ENCODE measurements at regions not wholly inside any gene's neighbourhood (a gene's known extent, or its start where the extent isn't known, plus 50 kb on each side); places are given as distances from the start of the nearest gene placed in this dataset.
"Not testable (repeated sequence)": the region's sequence is repeated elsewhere in the genome, so short reads cannot be mapped to it uniquely, and the experiment has no call there.

DNA sequence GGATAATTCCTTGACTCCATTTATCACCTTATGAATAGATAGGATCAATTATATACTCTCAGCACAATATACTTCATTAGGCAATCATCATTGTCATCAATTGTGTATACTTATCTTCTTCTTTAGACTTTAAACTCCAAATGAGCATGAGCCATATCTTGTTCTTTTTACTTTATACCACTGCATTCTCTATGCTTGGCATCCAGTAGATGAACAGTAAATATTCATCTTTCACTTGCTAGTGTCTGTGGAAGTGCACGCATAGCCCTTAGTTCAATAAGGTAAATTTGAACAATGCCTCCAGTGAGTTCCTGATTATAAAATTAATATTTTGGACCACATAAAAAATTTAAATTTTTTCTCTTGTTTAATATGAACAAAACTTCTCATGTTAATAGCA lies 172.3 kb upstream of the SPRY2 start:
- H3K27me3 Mint-ChIP-seq, result no peaks in the 10 kb centered on the region
- no peak overlapping the region for H3K27ac Mint-ChIP-seq
- no peaks in the 10 kb centered on the region for H3K4me1 Mint-ChIP-seq
- peaks cover 25% of the 10 kb centered on the region for H3K9me3 Mint-ChIP-seq
- no peak overlapping the region for H3K4me3 Mint-ChIP-seq
- ATAC-seq (replicated peaks), result no peak
- no peaks in the 10 kb centered on the region for H3K36me3 Mint-ChIP-seq (ENCODE audit: low read depth)

DNA sequence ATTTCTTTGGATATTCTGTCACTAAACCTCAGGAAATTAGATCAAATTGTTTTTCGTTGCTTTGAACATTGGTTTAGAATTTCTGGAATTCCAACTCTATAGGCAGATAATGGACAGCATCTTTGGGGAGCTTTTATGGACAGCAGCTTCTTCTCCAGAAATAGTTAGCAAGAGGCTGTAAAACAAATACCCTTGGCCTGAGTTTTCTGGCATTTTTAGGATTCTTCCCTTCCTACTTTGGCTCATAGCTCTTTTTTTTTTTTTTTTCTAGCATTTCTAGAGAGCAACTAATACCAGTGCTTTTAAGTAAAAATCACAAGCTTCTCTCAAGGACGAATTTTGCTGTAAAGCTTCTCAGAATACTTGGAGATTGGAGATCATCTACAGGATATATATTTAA lies 169.8 kb upstream of the SPRY2 start:
- no peak overlapping the region for H3K4me3 Mint-ChIP-seq
- no peak for ATAC-seq (replicated peaks)
- no peak overlapping the region for H3K27ac Mint-ChIP-seq
- H3K4me1 Mint-ChIP-seq, result no peaks in the 10 kb centered on the region
- H3K36me3 Mint-ChIP-seq (ENCODE audit: low read depth), result no peaks in the 10 kb centered on the region
- peaks cover 26% of the 10 kb centered on the region for H3K9me3 Mint-ChIP-seq
- no peaks in the 10 kb centered on the region for H3K27me3 Mint-ChIP-seq

DNA sequence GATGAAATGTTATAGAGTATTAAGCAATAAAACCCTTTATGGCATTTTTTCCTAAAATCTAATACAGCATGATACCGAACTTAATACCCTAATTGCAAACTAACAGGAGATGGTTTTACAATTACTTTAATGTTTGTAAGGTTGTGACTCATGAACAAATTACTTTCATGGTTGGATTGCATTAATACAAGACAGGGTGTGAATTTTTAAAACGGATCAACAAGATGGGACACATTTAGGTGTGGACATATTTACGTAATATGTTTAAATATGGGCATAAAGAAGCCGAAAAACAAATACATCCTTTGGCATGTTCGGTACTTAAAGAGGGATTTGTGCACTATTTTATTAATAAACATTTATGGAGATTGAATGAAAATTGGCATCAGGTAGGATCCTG lies 168.3 kb upstream of the SPRY2 start:
- no peaks in the 10 kb centered on the region for H3K4me1 Mint-ChIP-seq
- H3K9me3 Mint-ChIP-seq, result peaks cover 29% of the 10 kb centered on the region
- H3K4me3 Mint-ChIP-seq, result no peak overlapping the region
- ATAC-seq (replicated peaks), result no peak
- no peak overlapping the region for H3K27ac Mint-ChIP-seq
- no peaks in the 10 kb centered on the region for H3K36me3 Mint-ChIP-seq (ENCODE audit: low read depth)
- H3K27me3 Mint-ChIP-seq, result no peaks in the 10 kb centered on the region

DNA sequence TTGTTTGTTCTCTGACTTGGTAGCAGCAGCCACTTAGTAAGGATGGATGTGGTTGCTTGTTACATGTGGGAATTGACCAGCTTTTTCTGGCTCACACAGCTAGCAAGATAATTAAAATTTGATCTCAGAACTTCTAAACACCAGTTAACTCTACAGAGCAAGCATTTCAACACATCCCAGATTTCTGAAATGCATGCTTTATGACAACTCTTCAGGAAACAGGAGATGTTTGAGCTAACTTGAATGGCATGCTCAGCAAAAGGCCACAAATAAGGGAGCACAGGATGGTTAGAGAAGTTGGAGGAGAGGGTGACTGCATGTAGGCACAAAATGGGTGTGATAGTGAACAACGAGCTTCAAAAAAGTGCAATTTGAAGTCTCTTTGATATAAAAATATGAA lies 167.1 kb upstream of the SPRY2 start:
- H3K27me3 Mint-ChIP-seq, result no peaks in the 10 kb centered on the region
- ATAC-seq (replicated peaks), result no peak
- peaks cover 29% of the 10 kb centered on the region for H3K9me3 Mint-ChIP-seq
- no peaks in the 10 kb centered on the region for H3K36me3 Mint-ChIP-seq (ENCODE audit: low read depth)
- H3K4me1 Mint-ChIP-seq, result no peaks in the 10 kb centered on the region
- H3K27ac Mint-ChIP-seq, result no peak overlapping the region
- H3K4me3 Mint-ChIP-seq, result no peak overlapping the region

DNA sequence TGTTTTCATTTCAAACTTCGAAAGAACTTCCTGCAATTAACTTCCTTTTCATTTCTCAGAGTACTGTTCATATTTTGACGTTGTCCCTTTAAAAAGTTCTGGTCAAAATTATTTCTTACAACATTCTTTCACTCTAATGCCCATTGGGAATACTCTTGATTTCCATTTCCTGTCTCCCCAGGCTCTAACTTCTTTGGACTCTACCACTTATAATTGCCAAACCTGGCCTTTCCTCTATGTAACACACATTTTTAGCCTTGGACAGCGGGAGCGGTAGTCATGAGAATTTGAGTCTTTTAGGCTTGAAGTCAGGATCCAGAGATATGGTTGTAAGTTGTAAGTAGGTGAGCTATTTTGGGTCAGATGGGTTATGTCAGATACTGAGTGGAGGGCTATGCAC lies 163.5 kb upstream of the SPRY2 start:
- H3K9me3 Mint-ChIP-seq, result peaks cover 34% of the 10 kb centered on the region
- no peaks in the 10 kb centered on the region for H3K4me1 Mint-ChIP-seq
- no peak overlapping the region for H3K27ac Mint-ChIP-seq
- no peaks in the 10 kb centered on the region for H3K36me3 Mint-ChIP-seq (ENCODE audit: low read depth)
- H3K27me3 Mint-ChIP-seq, result no peaks in the 10 kb centered on the region
- no peak for ATAC-seq (replicated peaks)
- H3K4me3 Mint-ChIP-seq, result no peak overlapping the region

DNA sequence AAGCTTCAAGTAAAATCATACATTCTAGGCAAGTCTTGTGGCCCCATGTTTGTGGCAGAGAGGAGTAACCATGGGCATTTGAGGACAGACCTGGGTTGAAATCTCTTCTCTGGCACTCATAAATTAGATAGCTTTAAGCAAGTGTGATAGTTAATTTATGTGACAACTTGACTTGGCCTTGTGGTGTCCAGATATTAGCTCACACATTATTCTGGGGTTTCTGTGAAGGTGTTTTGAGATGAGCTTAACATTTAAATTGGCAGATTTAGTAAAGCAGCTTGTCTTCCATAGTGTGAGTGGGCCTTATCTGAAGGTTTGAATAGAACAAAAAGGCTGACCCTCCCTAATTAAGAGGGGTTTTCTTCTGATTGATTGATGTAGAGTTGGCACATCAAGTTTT lies 161.4 kb upstream of the SPRY2 start:
- Mint-ChIP-seq H3K27ac (no peak overlapping the region), H3K4me1 (no peaks in the 10 kb centered on the region), H3K36me3 (ENCODE audit: low read depth) (no peaks in the 10 kb centered on the region), H3K4me3 (no peak overlapping the region), H3K9me3 (peaks cover 26% of the 10 kb centered on the region), H3K27me3 (no peaks in the 10 kb centered on the region)
- no peak for ATAC-seq (replicated peaks)

DNA sequence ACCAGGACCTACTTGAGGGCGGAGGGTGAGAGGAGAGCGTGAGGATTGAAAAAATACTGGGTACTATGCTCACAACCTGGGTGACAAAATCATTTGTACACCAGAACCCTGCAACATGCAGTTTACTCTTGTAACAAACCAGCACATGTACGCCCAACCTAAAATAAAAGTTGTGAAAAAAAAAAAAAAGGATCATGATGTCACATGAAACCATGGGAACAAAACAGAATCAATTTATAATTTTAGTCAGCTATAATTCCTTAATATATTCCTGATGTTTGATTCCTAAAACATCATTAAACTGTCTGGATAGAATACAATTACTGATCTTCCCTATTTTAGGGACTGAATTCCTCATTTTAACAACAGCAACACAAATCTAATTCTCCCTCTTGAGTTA lies 160.6 kb upstream of the SPRY2 start:
- Mint-ChIP-seq H3K4me3 (no peak overlapping the region), H3K36me3 (ENCODE audit: low read depth) (no peaks in the 10 kb centered on the region), H3K4me1 (no peaks in the 10 kb centered on the region), H3K27me3 (no peaks in the 10 kb centered on the region), H3K27ac (no peak overlapping the region), H3K9me3 (peaks cover 23% of the 10 kb centered on the region)
- ATAC-seq (replicated peaks), result no peak

DNA sequence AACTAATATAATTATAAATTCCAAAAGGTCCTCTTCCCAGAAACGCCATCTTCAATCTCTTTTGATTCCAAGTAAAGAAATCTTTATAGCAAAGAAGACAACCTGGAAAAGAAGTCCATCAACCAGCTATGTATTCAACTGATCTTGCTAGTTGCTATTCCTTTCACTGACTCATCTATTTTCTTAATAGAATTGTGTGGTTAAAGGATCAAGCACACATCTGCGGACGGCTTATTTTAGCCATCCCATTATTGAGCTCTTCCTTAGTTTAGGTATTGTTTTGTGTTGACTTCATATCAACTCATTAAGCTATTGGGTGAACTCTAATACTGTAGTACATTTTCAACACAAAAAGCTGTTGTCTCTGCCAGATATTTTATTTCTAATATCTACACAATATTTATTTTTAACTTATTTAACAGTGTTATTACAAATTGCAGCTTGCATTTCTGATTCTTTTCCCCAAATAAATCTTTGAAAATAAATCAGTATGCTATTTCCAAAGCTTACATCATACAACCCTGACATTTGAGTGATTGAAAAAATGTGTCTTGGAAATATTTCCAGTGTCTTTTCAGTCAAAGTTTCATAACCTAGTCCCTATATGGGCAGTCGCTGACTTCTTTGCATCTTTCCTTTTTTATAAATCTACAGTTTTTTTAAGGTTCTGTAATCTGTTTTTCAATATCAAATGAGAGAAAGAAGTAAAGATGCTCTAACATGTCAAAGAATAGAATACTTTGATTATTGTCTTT lies 158.8 kb upstream of the SPRY2 start:
- no peak overlapping the region for H3K4me3 Mint-ChIP-seq
- no peaks in the 10 kb centered on the region for H3K36me3 Mint-ChIP-seq (ENCODE audit: low read depth)
- H3K4me1 Mint-ChIP-seq, result no peaks in the 10 kb centered on the region
- no peak for ATAC-seq (replicated peaks)
- H3K27ac Mint-ChIP-seq, result no peak overlapping the region
- H3K9me3 Mint-ChIP-seq, result peaks cover 13% of the 10 kb centered on the region
- H3K27me3 Mint-ChIP-seq, result no peaks in the 10 kb centered on the region

DNA sequence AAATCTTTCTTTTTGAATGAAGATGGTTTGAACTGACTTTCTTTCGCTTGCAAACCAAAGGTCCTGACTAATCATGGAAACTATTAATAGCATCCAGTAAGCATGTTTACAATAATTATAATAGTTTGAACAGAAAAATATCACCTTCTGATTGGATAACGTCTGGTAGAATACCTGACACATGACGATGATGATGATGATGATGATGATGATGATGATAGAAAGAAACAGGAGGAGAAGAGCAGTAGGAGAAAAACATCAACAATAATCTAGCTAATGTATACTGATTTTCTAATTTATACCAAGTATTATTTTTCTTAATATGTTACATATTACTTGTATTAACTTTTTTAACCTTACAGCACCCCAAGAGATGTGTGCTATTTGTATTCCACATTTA lies 157.5 kb upstream of the SPRY2 start:
- Mint-ChIP-seq H3K27ac (no peak overlapping the region), H3K27me3 (no peaks in the 10 kb centered on the region)
- no peak for ATAC-seq (replicated peaks)

DNA sequence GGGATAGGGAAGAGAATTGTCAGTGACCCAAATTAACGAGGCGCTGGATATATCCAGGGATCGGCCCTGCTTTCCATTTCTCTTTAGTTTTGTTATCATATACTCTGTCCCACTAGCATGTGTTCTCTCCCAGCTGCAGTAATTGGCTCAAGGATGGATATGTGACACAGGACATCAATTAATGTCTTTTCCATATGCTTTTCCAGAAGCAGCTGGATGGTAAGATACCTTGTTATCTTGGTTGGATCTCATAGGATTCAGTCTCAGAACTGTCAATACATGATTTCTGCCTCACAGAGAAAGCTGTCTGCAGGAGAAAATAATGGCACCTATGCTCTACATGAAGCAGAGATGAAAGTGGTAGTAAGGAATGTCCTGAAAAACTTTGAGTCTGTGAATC lies 157.1 kb upstream of the SPRY2 start:
- Mint-ChIP-seq H3K9me3 (peaks cover 17% of the 10 kb centered on the region), H3K27me3 (no peaks in the 10 kb centered on the region), H3K4me1 (no peaks in the 10 kb centered on the region), H3K27ac (no peak overlapping the region), H3K36me3 (ENCODE audit: low read depth) (no peaks in the 10 kb centered on the region), H3K4me3 (no peak overlapping the region)
- no peak for ATAC-seq (replicated peaks)

More for the DNA sequence above, 157.5 kb upstream of the SPRY2 start:
- Mint-ChIP-seq H3K9me3 (peaks cover 18% of the 10 kb centered on the region), H3K36me3 (ENCODE audit: low read depth) (no peaks in the 10 kb centered on the region), H3K4me3 (no peak overlapping the region), H3K4me1 (no peaks in the 10 kb centered on the region)

DNA sequence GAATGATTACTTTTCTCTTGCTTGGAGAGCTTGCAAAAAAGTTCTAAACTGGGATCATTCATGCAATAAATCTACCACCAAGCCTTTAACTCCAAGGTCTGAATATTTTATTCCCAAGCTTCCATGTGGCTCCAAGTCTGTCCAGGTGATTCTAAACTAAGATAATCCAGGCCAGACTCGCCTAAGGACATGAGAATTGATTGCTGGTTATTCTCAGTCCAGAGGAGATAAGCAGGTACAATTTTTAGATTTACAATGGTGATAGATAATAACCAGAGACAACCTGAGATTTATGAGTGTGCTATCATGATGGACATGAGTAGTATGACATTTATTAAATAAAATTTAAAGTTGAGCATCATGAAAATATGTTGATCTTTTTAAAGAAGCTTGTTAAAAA lies 156.5 kb upstream of the SPRY2 start:
- Mint-ChIP-seq H3K27ac (no peak overlapping the region), H3K4me3 (no peak overlapping the region), H3K36me3 (ENCODE audit: low read depth) (no peaks in the 10 kb centered on the region), H3K27me3 (no peaks in the 10 kb centered on the region), H3K4me1 (no peaks in the 10 kb centered on the region), H3K9me3 (peaks cover 13% of the 10 kb centered on the region)
- no peak for ATAC-seq (replicated peaks)

DNA sequence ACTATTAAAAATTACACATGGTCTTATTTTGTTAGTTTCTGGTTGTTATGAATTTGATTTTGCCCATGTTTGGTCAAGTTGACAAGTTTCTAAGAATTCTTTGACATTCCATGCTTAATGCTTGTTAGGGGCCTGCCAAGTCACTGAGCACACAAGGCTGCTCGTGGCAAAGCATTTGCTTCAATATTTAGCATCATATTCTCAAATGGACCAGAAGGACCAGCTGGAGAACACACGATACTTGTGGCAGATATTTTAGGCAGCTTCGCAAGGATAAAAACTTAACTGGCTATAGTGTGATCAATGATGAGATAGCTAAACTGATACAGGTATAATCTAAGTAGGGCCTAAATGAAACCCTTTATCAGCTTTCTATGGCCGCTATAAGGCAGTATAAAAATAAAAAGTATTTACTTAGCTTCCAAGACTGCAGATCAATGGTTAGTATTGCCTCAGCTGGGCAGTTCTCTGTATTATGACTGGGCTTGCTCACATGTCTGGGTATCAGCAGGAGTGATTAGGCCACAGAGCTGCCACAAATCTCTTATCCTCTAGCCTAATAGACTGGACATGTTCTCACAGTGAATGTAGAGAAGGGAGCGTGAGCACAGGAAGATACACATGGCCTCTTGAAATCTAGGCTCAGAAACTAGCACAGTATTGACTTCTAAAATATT lies 155.9 kb upstream of the SPRY2 start:
- no peaks in the 10 kb centered on the region for H3K27me3 Mint-ChIP-seq
- peaks cover 13% of the 10 kb centered on the region for H3K9me3 Mint-ChIP-seq
- H3K4me1 Mint-ChIP-seq, result no peaks in the 10 kb centered on the region
- H3K4me3 Mint-ChIP-seq, result no peak overlapping the region
- no peak overlapping the region for H3K27ac Mint-ChIP-seq
- no peaks in the 10 kb centered on the region for H3K36me3 Mint-ChIP-seq (ENCODE audit: low read depth)
- ATAC-seq (replicated peaks), result no peak

DNA sequence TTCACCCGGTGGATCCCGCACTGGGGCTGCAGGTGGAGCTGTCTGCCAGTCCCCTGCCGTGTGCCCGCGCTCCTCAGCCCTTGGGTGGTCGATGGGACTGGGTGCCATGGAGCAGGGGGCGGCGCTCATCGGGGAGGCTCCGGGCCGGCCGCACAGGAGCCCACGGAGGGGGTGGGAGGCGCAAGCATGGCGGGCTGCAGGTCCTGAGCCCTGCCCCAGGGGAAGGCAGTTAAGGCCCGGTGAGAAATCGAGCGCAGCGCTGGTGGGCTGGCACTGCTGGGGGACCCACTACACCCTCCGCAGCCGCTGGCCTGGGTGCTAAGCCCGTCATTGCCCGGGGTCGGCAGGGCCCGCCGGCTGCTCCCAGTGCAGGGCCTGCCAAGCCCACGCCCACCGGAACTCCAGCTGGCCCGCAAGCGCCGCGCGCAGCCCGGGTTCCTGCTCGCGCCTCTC lies 149.6 kb upstream of the SPRY2 start:
- H3K9me3 Mint-ChIP-seq; H3K36me3 Mint-ChIP-seq (ENCODE audit: low read depth); H3K27me3 Mint-ChIP-seq; ATAC-seq (replicated peaks); H3K4me1 Mint-ChIP-seq; H3K27ac Mint-ChIP-seq; H3K4me3 Mint-ChIP-seq: not testable (repeated sequence)

DNA sequence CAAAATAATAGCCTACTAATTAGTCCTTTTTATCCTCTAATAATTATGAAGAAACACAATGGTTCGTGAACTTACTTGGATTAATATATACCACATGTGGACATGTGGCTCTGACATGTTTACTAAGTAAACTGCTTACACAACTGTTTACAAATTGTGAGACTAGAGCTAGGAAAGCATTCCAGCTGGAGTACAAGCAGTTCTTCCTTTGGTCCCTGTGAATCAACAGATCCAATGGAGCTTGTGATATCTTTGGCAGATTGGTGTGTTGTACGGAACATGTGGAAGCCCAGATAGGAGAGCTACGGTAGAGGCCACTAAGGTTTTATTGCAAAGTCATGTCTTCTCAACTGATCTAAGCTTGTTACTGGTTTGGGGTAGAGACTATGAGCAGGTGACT lies 145.5 kb upstream of the SPRY2 start:
- H3K27me3 Mint-ChIP-seq, result no peaks in the 10 kb centered on the region
- no peaks in the 10 kb centered on the region for H3K36me3 Mint-ChIP-seq (ENCODE audit: low read depth)
- H3K27ac Mint-ChIP-seq, result no peak overlapping the region
- no peak overlapping the region for H3K4me3 Mint-ChIP-seq
- peaks cover 3% of the 10 kb centered on the region for H3K9me3 Mint-ChIP-seq
- H3K4me1 Mint-ChIP-seq, result no peaks in the 10 kb centered on the region
- no peak for ATAC-seq (replicated peaks)

DNA sequence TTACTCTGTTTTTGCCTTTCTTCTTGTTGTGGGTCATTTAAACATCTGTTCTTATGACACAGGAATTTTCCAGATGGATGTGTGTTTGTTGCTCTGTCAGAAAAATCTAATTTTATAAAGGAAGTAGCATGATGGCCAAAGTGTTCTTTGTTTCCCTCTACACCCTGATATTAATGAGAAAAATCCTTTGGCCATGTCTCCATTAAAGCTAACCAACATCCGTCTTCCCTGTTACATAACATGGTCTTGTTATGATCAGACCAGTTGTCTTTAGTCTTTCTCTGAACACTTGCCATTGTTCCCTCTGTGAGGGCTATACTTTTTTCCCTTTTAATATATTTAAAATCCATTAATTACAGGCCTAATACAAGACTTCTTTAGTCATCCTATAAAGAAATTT lies 142.2 kb upstream of the SPRY2 start:
- Mint-ChIP-seq H3K4me3 (no peak overlapping the region), H3K36me3 (ENCODE audit: low read depth) (no peaks in the 10 kb centered on the region), H3K27ac (no peak overlapping the region), H3K9me3 (peaks cover 3% of the 10 kb centered on the region), H3K27me3 (no peaks in the 10 kb centered on the region), H3K4me1 (no peaks in the 10 kb centered on the region)
- no peak for ATAC-seq (replicated peaks)

All from activated T-helper 17 cell treated with anti-CD3 and anti-CD28 coated beads, Interleukin-2, amount 50 U/mL, for 72 hours (primary cell).